ENCODE measurements at regions not wholly inside any gene's neighbourhood (a gene's known extent, or its start where the extent isn't known, plus 50 kb on each side); places are given as distances from the start of the nearest gene placed in this dataset.
"Not testable (repeated sequence)": the region's sequence is repeated elsewhere in the genome, so short reads cannot be mapped to it uniquely, and the experiment has no call there.

- no peaks in the 10 kb centered on the region for H3K36me3 ChIP-seq
- no peaks in the 10 kb centered on the region for H3K27me3 ChIP-seq
- TF ChIP-seq, protein P1, sequence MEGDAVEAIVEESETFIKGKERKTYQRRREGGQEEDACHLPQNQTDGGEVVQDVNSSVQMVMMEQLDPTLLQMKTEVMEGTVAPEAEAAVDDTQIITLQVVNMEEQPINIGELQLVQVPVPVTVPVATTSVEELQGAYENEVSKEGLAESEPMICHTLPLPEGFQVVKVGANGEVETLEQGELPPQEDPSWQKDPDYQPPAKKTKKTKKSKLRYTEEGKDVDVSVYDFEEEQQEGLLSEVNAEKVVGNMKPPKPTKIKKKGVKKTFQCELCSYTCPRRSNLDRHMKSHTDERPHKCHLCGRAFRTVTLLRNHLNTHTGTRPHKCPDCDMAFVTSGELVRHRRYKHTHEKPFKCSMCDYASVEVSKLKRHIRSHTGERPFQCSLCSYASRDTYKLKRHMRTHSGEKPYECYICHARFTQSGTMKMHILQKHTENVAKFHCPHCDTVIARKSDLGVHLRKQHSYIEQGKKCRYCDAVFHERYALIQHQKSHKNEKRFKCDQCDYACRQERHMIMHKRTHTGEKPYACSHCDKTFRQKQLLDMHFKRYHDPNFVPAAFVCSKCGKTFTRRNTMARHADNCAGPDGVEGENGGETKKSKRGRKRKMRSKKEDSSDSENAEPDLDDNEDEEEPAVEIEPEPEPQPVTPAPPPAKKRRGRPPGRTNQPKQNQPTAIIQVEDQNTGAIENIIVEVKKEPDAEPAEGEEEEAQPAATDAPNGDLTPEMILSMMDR (IDR thresholded peaks at IDR 0.05) = no peak
- H3K9me3 ChIP-seq = no peaks in the 10 kb centered on the region
- DNase-seq (ENCODE audit: low spot score) = no peak
- H3K4me1 ChIP-seq = peaks cover 0 to 7% of the 10 kb centered on the region in 2 donors
- H3K4me3 ChIP-seq = no peak overlapping the region
- H3K27ac ChIP-seq = no peak overlapping the region
Measured at GRCh38 chr3:127043041-127043641, 60.2 kb downstream of the PLXNA1 start.

GRCh38 chr3:127043731-127044510 is 61.0 kb downstream of the PLXNA1 start:
- no peak for DNase-seq (ENCODE audit: low spot score)
- no peaks in the 10 kb centered on the region for H3K27me3 ChIP-seq
- TF ChIP-seq, protein P1 (IDR thresholded peaks at IDR 0.05) = no peak
- no peak overlapping the region for H3K27ac ChIP-seq
- H3K4me3 ChIP-seq = no peak overlapping the region
- no peaks in the 10 kb centered on the region for H3K9me3 ChIP-seq
- H3K4me1 ChIP-seq = peaks cover 0 to 7% of the 10 kb centered on the region in 2 donors
- H3K36me3 ChIP-seq = no peaks in the 10 kb centered on the region

DNA sequence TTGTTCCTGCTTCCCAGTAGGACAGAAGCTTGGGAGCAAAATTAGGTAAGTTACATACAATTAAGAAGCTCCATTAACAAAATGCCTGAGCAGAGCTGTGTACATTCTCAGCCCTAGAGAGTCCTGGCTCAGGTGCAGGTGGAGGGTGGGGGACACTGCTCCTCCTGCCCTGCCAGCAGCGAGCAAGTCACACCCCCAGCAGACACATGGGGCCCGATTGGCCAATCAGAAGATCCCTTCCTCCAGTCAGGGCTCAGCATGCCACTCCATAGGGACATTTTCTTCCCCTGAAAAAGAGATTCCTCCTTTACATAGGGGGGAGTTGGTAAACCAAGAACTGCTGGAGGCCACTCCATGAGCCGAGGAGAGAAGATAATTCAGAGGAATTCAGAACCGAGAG is 62.1 kb downstream of the PLXNA1 start:
- no peak overlapping the region for H3K4me3 ChIP-seq
- H3K9me3 ChIP-seq = no peaks in the 10 kb centered on the region
- no peak for DNase-seq (ENCODE audit: low spot score)
- H3K36me3 ChIP-seq = no peaks in the 10 kb centered on the region
- no peak overlapping the region for H3K27ac ChIP-seq
- no peaks in the 10 kb centered on the region for H3K27me3 ChIP-seq
- peaks cover 0 to 7% of the 10 kb centered on the region in 2 donors for H3K4me1 ChIP-seq
- TF ChIP-seq, protein P1 (IDR thresholded peaks at IDR 0.05) = no peak

DNA sequence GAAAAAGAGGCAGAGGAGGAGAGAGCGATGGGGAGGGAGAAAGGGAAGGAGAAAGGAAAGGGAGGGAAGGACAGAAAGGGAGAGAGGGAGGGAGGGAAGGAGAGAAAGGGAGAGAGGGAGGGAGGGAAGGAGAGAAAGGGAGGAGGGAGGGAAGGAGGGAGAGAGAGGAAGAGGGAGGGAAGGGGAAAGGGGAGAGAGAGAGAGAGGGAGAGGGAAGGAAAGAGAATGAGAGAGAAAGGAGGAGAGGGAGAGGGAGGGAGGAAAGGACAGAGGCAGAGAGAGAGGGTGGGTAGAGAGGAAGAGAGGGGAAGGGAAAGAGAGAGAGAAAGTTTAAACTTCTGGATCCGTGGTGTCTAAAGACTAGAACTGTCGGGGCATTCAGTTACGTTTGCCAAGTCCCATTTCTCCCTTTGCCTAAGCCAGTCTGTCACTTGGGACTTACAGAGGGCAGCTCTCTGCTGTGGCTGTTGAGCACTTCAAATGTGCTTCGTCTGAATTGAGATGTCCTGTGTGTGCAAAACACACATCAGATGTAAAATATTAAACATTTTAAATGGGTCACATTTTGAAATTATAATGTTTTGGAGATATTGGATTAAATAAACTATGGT is 62.6 kb downstream of the PLXNA1 start:
- Histone ChIP-seq H3K4me3 (no peak overlapping the region), H3K36me3 (no peaks in the 10 kb centered on the region), H3K27ac (no peak overlapping the region), H3K9me3 (no peaks in the 10 kb centered on the region), H3K4me1 (peaks cover 0 to 7% of the 10 kb centered on the region in 2 donors), H3K27me3 (no peaks in the 10 kb centered on the region)
- DNase-seq (ENCODE audit: low spot score) = no peak
- TF ChIP-seq, protein P1 (IDR thresholded peaks at IDR 0.05) = no peak

GRCh38 chr3:127046690-127047089 is 63.8 kb downstream of the PLXNA1 start:
- H3K9me3 ChIP-seq; H3K27me3 ChIP-seq; H3K4me3 ChIP-seq; DNase-seq (ENCODE audit: low spot score); H3K36me3 ChIP-seq; H3K4me1 ChIP-seq; H3K27ac ChIP-seq: not testable (repeated sequence)

- no peaks in the 10 kb centered on the region for H3K9me3 ChIP-seq
- no peak overlapping the region for H3K27ac ChIP-seq
- TF ChIP-seq, protein P1 (IDR thresholded peaks at IDR 0.05) = no peak
- no peaks in the 10 kb centered on the region for H3K27me3 ChIP-seq
- no peaks in the 10 kb centered on the region for H3K36me3 ChIP-seq
- no peak for DNase-seq (ENCODE audit: low spot score)
- H3K4me3 ChIP-seq = no peak overlapping the region
- H3K4me1 ChIP-seq = no peaks in the 10 kb centered on the region
Measured at GRCh38 chr3:127049393-127049792, 66.5 kb downstream of the PLXNA1 start.

Measured in right atrium auricular region (tissue), 2 donors.